SW 1271 (cell line): ENCODE measurements at regions not wholly inside any gene's neighbourhood (a gene's known extent, or its start where the extent isn't known, plus 50 kb on each side); places are given as distances from the start of the nearest gene placed in this dataset.

Source experiments
- DNase-seq, 2 experiments: peaks; one replicate each; lab custom pipeline; 2025; lab: John Stamatoyannopoulos, UW

DNA sequence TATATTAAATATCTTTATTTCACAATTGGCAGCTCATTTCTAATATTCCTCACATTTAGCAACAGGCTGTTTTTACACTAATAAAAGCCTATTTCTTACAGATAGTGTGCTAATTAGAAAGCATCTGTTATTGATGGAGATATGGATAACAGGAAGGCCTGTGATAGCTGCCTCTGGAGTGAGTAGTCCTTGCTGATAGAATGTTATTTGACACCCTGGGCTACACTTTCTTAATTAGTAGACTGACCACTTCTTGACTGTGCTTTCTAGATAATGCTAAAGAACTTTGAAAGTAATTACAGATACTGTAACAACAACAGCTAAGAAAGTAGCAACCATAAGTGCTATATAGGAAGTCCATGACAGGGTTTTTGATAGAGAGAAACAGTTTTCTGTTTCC, 554.3 kb downstream of the DIAPH3 start:
- no peak for DNase-seq
